Kidney (tissue), 13 donors: ENCODE measurements at regions not wholly inside any gene's neighbourhood (a gene's known extent, or its start where the extent isn't known, plus 50 kb on each side); places are given as distances from the start of the nearest gene placed in this dataset.

Experiments used
- DNase-seq, 5 donors: peaks; one replicate each; pipeline ENCODE4 v3.0.0-alpha.2; 2013 to 2020
- FAIRE-seq: peaks from 2 replicates; lab custom pipeline; 2012; peaks lifted over from hg19 to GRCh38; lab: Jason Lieb, UNC
- H3K27ac ChIP-seq, 2 donors: one replicate each; pipeline ENCODE4 v1.7.0; 2013; ENCODE audit warnings: low read depth in 2 of 2, low read length in 2 of 2, inconsistent platforms in 1 of 2
- H3K27me3 ChIP-seq: one replicate; pipeline ENCODE4 v1.7.1; 2013; ENCODE audit warnings: low read length, inconsistent platforms; ENCODE audit not compliant: control insufficient read depth, insufficient read depth
- H3K36me3 ChIP-seq, 3 donors: one replicate each; pipeline versions ENCODE4 v1.7.0 to v1.7.1; 2013; ENCODE audit warnings: low read length in 3 of 3, control low read depth in 1 of 3, inconsistent platforms in 1 of 3; ENCODE audit not compliant: insufficient read depth in 3 of 3, control insufficient read depth in 2 of 3
- H3K4me1 ChIP-seq, 3 donors: one replicate each; pipeline versions ENCODE4 v1.7.0 to v1.7.1; 2013; ENCODE audit warnings: low read length in 3 of 3, inconsistent platforms in 1 of 3, low read depth in 1 of 3; ENCODE audit not compliant: control insufficient read depth in 2 of 3, insufficient read depth in 2 of 3
- H3K4me3 ChIP-seq, 3 donors: one replicate each; pipeline versions ENCODE4 v1.7.0 to v1.8.1; 2013; ENCODE audit warnings: low read length in 3 of 3, control low read depth in 1 of 3, inconsistent platforms in 1 of 3
- H3K9ac ChIP-seq, 3 donors: one replicate each; pipeline versions ENCODE4 v1.7.0 to v1.7.1; 2013; ENCODE audit warnings: low read length in 3 of 3, control low read depth in 1 of 3, inconsistent platforms in 1 of 3
- H3K9me3 ChIP-seq, 3 donors: one replicate each; pipeline versions ENCODE4 v1.7.0 to v1.7.1; 2013; ENCODE audit warnings: low read length in 3 of 3, control low read depth in 1 of 3, inconsistent platforms in 1 of 3; ENCODE audit not compliant: control insufficient read depth in 2 of 3, insufficient read depth in 1 of 3
- intact Hi-C: fragments of 100-400 bp; cut with DNase I; formaldehyde crosslinking; loops from one replicate; pipeline ENCODE4 v1.11.1; 2022
- TF ChIP-seq, protein P1 (sequence below): IDR thresholded peaks from 3 replicates; pipeline ENCODE4 v1.5.1; 2012; ENCODE audit warnings: mild to moderate bottlenecking, moderate library complexity, borderline replicate concordance; ENCODE audit not compliant: insufficient read depth; ENCODE audit errors: extremely low read depth
- donor health status: control.
- donor health status: control.
- donor health status: control.
- donor health status: control.
- donor health status: control.
- donor health status: DM: yes; HTN: yes; CAD: no.
- donor health status: Normal renal cell carcinoma (clear cell type).

DNA sequence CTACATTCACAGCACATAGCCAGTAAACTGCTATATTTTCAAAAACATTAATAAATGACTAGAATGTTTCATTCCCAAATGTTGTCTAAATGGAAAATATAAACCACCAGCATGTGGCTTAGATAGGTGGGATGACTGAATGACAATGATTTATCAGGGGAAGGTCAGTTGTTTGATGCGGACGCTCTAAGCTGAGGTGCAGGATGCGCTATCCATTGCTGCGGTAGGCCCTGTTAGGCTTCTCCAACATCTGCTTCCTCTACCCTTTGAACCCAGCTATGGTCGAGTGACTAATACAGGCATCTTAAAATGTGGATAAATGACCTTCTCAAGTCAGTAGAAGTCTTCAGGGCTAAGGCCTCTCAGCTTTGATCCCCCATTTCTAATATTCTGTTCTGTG lies 584.2 kb downstream of the CMPK2 start:
- Histone ChIP-seq H3K9me3 (no peaks in the 10 kb centered on the region), H3K27ac (no peak overlapping the region), H3K4me3 (no peak overlapping the region), H3K36me3 (no peaks in the 10 kb centered on the region), H3K9ac (no peak overlapping the region), H3K27me3 (no peaks in the 10 kb centered on the region), H3K4me1 (no peaks in the 10 kb centered on the region)
- FAIRE-seq (no peak), DNase-seq (no peak)
- intact Hi-C loops, result no loop called here
- TF ChIP-seq, protein P1, sequence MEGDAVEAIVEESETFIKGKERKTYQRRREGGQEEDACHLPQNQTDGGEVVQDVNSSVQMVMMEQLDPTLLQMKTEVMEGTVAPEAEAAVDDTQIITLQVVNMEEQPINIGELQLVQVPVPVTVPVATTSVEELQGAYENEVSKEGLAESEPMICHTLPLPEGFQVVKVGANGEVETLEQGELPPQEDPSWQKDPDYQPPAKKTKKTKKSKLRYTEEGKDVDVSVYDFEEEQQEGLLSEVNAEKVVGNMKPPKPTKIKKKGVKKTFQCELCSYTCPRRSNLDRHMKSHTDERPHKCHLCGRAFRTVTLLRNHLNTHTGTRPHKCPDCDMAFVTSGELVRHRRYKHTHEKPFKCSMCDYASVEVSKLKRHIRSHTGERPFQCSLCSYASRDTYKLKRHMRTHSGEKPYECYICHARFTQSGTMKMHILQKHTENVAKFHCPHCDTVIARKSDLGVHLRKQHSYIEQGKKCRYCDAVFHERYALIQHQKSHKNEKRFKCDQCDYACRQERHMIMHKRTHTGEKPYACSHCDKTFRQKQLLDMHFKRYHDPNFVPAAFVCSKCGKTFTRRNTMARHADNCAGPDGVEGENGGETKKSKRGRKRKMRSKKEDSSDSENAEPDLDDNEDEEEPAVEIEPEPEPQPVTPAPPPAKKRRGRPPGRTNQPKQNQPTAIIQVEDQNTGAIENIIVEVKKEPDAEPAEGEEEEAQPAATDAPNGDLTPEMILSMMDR, result no peak

GRCh38 chr2:6283259-6283658 lies 582.4 kb downstream of the CMPK2 start:
- intact Hi-C loops, result no loop called here
- TF ChIP-seq, protein P1, result no peak
- Histone ChIP-seq H3K4me1 (no peaks in the 10 kb centered on the region), H3K27me3 (no peaks in the 10 kb centered on the region), H3K9me3 (no peaks in the 10 kb centered on the region), H3K4me3 (no peak overlapping the region), H3K27ac (no peak overlapping the region), H3K9ac (no peak overlapping the region), H3K36me3 (no peaks in the 10 kb centered on the region)
- no peak for FAIRE-seq
- no peak for DNase-seq

- TF ChIP-seq, protein P1, result no peak
- H3K4me3 ChIP-seq, result no peak overlapping the region
- no peaks in the 10 kb centered on the region for H3K9me3 ChIP-seq
- FAIRE-seq (no peak), DNase-seq (no peak)
- H3K27me3 ChIP-seq, result no peaks in the 10 kb centered on the region
- H3K36me3 ChIP-seq, result no peaks in the 10 kb centered on the region
- no peak overlapping the region for H3K27ac ChIP-seq
- no peak overlapping the region for H3K9ac ChIP-seq
- intact Hi-C loops, result no loop called here
- H3K4me1 ChIP-seq, result no peaks in the 10 kb centered on the region
These were observed 578.3 kb downstream of the CMPK2 start for GRCh38 chr2:6287406-6287805.

- DNase-seq, result no peak
- H3K4me1 ChIP-seq, result no peaks in the 10 kb centered on the region
- no peaks in the 10 kb centered on the region for H3K9me3 ChIP-seq
- H3K36me3 ChIP-seq, result no peaks in the 10 kb centered on the region
- no peaks in the 10 kb centered on the region for H3K27me3 ChIP-seq
- intact Hi-C loops, result no loop called here
- no peak overlapping the region for H3K27ac ChIP-seq
- TF ChIP-seq, protein P1, result no peak
- no peak for FAIRE-seq
- H3K9ac ChIP-seq, result no peak overlapping the region
- H3K4me3 ChIP-seq, result no peak overlapping the region
These were observed 576.9 kb downstream of the CMPK2 start for GRCh38 chr2:6288791-6289190.
